A549 (cell line): ENCODE measurements at regions not wholly inside any gene's neighbourhood (a gene's known extent, or its start where the extent isn't known, plus 50 kb on each side); places are given as distances from the start of the nearest gene placed in this dataset.

Experiments
- CEBPB ChIP-seq, 2 experiments: fragments of >200 bp in 1 of 2; sonication (Bioruptor Twin) in 1 of 2; formaldehyde crosslinking in 1 of 2; IDR thresholded peaks; 2 replicates each; pipeline ENCODE4 v1.6.1; 2012 to 2016
- EHF ChIP-seq: fragments of 250-450 bp; sonication (Bioruptor Pico); IDR thresholded peaks from 2 replicates; pipeline ENCODE4 v1.5.0; 2020; ENCODE audit warnings: mild to moderate bottlenecking
- JUN ChIP-seq, 2 experiments: fragments of >200 bp; sonication (Bioruptor Twin); formaldehyde crosslinking; IDR thresholded peaks; 2 replicates in 1 of 2; 3 replicates in 1 of 2; pipeline ENCODE4 v1.6.1; 2016 to 2017
- KDM5A ChIP-seq: fragments of 200-600 bp; sonication (generic); IDR thresholded peaks from 2 replicates; pipeline ENCODE4 v1.6.1; 2016; ENCODE audit warnings: antibody characterized with exemption, mild to moderate bottlenecking
- POLR2A ChIP-seq: IDR thresholded peaks from 2 replicates; pipeline ENCODE4 v1.6.1; 2012; ENCODE audit warnings: mild to moderate bottlenecking, low read length
- POLR2AphosphoS2 ChIP-seq: conservative IDR thresholded peaks from 2 replicates; pipeline ENCODE4 v1.6.1; 2012; ENCODE audit warnings: low read length, improper control_type of control experiment, inconsistent platforms
- RFX5 ChIP-seq: fragments of 450-650 bp; IDR thresholded peaks from 2 replicates; pipeline ENCODE4 v1.7.1; 2014; ENCODE audit warnings: antibody characterized with exemption, mild to moderate bottlenecking, moderate library complexity
- SMC3 ChIP-seq: fragments of >200 bp; sonication (Bioruptor Twin); formaldehyde crosslinking; IDR thresholded peaks from 3 replicates; pipeline ENCODE4 v1.6.1; 2018; ENCODE audit warnings: inconsistent platforms
- TF ChIP-seq, protein P1 (sequence below): fragments of >200 bp; sonication (Bioruptor Twin); formaldehyde crosslinking; IDR thresholded peaks from 3 replicates; pipeline ENCODE4 v1.5.1; 2016
- TF ChIP-seq, protein P2 (sequence below): IDR thresholded peaks from 2 replicates; pipeline ENCODE4 v1.6.1; 2012
- TF ChIP-seq, protein P3 (sequence below): fragments of 200-600 bp; sonication (generic); IDR thresholded peaks from 2 replicates; pipeline ENCODE4 v1.6.1; 2016; ENCODE audit warnings: antibody characterized with exemption, mild to moderate bottlenecking, moderate library complexity
- TF ChIP-seq, protein P4 (sequence below): fragments of 450-650 bp; IDR thresholded peaks from 2 replicates; pipeline ENCODE4 v1.6.1; 2014; ENCODE audit warnings: antibody characterized with exemption

DNA sequence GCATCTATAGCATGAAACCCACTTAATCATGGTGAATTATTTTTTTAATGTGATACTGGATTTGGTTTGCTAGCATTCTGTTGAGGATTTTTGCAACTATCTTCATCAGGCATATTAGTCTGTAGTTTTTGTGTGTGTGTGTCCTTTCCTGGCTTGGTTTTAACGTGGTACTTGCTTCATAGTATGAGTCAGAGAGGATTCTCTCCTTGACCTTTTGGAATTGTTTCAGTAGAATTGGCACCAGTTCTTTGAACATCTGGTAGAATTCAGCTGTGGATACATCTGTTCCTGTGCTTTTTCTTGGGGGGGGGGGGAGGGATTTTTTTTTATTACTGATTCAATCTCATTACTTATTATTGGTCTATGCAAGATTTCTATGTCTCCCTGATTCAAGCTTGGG, 232.0 kb upstream of the KLF8 start:
- TF ChIP-seq POLR2A, result no peak
- TF ChIP-seq, protein P1, sequence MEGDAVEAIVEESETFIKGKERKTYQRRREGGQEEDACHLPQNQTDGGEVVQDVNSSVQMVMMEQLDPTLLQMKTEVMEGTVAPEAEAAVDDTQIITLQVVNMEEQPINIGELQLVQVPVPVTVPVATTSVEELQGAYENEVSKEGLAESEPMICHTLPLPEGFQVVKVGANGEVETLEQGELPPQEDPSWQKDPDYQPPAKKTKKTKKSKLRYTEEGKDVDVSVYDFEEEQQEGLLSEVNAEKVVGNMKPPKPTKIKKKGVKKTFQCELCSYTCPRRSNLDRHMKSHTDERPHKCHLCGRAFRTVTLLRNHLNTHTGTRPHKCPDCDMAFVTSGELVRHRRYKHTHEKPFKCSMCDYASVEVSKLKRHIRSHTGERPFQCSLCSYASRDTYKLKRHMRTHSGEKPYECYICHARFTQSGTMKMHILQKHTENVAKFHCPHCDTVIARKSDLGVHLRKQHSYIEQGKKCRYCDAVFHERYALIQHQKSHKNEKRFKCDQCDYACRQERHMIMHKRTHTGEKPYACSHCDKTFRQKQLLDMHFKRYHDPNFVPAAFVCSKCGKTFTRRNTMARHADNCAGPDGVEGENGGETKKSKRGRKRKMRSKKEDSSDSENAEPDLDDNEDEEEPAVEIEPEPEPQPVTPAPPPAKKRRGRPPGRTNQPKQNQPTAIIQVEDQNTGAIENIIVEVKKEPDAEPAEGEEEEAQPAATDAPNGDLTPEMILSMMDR, result no peak
- TF ChIP-seq JUN (IDR thresholded peaks at IDR 0.05), result no peak
- TF ChIP-seq, protein P2, sequence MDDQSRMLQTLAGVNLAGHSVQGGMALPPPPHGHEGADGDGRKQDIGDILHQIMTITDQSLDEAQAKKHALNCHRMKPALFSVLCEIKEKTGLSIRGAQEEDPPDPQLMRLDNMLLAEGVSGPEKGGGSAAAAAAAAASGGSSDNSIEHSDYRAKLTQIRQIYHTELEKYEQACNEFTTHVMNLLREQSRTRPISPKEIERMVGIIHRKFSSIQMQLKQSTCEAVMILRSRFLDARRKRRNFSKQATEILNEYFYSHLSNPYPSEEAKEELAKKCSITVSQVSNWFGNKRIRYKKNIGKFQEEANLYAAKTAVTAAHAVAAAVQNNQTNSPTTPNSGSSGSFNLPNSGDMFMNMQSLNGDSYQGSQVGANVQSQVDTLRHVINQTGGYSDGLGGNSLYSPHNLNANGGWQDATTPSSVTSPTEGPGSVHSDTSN, result no peak
- no peak for TF ChIP-seq CEBPB (IDR thresholded peaks at IDR 0.05)
- TF ChIP-seq RFX5, result no peak
- TF ChIP-seq, protein P3, sequence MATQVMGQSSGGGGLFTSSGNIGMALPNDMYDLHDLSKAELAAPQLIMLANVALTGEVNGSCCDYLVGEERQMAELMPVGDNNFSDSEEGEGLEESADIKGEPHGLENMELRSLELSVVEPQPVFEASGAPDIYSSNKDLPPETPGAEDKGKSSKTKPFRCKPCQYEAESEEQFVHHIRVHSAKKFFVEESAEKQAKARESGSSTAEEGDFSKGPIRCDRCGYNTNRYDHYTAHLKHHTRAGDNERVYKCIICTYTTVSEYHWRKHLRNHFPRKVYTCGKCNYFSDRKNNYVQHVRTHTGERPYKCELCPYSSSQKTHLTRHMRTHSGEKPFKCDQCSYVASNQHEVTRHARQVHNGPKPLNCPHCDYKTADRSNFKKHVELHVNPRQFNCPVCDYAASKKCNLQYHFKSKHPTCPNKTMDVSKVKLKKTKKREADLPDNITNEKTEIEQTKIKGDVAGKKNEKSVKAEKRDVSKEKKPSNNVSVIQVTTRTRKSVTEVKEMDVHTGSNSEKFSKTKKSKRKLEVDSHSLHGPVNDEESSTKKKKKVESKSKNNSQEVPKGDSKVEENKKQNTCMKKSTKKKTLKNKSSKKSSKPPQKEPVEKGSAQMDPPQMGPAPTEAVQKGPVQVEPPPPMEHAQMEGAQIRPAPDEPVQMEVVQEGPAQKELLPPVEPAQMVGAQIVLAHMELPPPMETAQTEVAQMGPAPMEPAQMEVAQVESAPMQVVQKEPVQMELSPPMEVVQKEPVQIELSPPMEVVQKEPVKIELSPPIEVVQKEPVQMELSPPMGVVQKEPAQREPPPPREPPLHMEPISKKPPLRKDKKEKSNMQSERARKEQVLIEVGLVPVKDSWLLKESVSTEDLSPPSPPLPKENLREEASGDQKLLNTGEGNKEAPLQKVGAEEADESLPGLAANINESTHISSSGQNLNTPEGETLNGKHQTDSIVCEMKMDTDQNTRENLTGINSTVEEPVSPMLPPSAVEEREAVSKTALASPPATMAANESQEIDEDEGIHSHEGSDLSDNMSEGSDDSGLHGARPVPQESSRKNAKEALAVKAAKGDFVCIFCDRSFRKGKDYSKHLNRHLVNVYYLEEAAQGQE, result no peak
- TF ChIP-seq KDM5A, result no peak
- TF ChIP-seq SMC3, result no peak
- no peak for TF ChIP-seq POLR2AphosphoS2
- TF ChIP-seq EHF, result no peak
- TF ChIP-seq, protein P4, sequence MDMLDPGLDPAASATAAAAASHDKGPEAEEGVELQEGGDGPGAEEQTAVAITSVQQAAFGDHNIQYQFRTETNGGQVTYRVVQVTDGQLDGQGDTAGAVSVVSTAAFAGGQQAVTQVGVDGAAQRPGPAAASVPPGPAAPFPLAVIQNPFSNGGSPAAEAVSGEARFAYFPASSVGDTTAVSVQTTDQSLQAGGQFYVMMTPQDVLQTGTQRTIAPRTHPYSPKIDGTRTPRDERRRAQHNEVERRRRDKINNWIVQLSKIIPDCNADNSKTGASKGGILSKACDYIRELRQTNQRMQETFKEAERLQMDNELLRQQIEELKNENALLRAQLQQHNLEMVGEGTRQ, result no peak
